Upper lobe of right lung (tissue), 1 donor: ENCODE measurements at regions not wholly inside any gene's neighbourhood (a gene's known extent, or its start where the extent isn't known, plus 50 kb on each side); places are given as distances from the start of the nearest gene placed in this dataset.

Experiments
- ATAC-seq: fragments of 200-7000 bp; cut with Tn5 transposase; one replicate; pipeline ENCODE4 v1.9.1; 2020; ENCODE audit warnings: mild to moderate bottlenecking, moderate library complexity
- DNase-seq: peaks from one replicate; pipeline ENCODE4 v3.0.0-alpha.2; 2020
- H3K27ac ChIP-seq: fragments of 200-600 bp; one replicate; pipeline ENCODE4 v1.8.0; 2022
- H3K27me3 ChIP-seq: fragments of 200-600 bp; one replicate; pipeline ENCODE4 v1.8.0; 2022; ENCODE audit warnings: mild to moderate bottlenecking
- H3K36me3 ChIP-seq: fragments of 200-600 bp; one replicate; pipeline ENCODE4 v1.8.0; 2022
- H3K4me1 ChIP-seq: fragments of 200-600 bp; one replicate; pipeline ENCODE4 v1.8.0; 2022
- H3K4me3 ChIP-seq: fragments of 200-600 bp; one replicate; pipeline ENCODE4 v1.8.0; 2022; ENCODE audit warnings: mild to moderate bottlenecking
- H3K9me3 ChIP-seq: fragments of 200-600 bp; one replicate; pipeline ENCODE4 v1.8.0; 2022
- CTCF ChIP-seq: fragments of 200-600 bp; IDR thresholded peaks from one replicate; pipeline ENCODE4 v1.8.0; 2022; ENCODE audit warnings: antibody characterized with exemption
- intact Hi-C: fragments of 100-400 bp; cut with DNase I; formaldehyde crosslinking; loops from one replicate; pipeline ENCODE4 v1.11.0; 2022
- donor health status: DM: no; HTN: yes; CAD: no; lungs with severe emphysema.

GRCh38 chr2:88250404-88250803, 80.3 kb downstream of the THNSL2 start:
- intact Hi-C loops, result no loop called here
- no peaks in the 10 kb centered on the region for H3K4me1 ChIP-seq
- no peak for ATAC-seq

GRCh38 chr2:88248280-88248828, 78.2 kb downstream of the THNSL2 start:
- Histone ChIP-seq H3K4me1 (no peaks in the 10 kb centered on the region), H3K36me3 (no peaks in the 10 kb centered on the region), H3K9me3 (no peaks in the 10 kb centered on the region), H3K4me3 (no peak overlapping the region), H3K27ac (no peak overlapping the region), H3K27me3 (no peaks in the 10 kb centered on the region)
- ATAC-seq, result peak; percentile 51
- DNase-seq, result no peak
- no peak for TF ChIP-seq CTCF
- intact Hi-C loops, result no loop called here

More at GRCh38 chr2:88250404-88250803, 80.3 kb downstream of the THNSL2 start:
- no peaks in the 10 kb centered on the region for H3K36me3 ChIP-seq
- no peak overlapping the region for H3K27ac ChIP-seq
- no peak overlapping the region for H3K4me3 ChIP-seq
- DNase-seq, result no peak
- no peak for TF ChIP-seq CTCF
- no peaks in the 10 kb centered on the region for H3K27me3 ChIP-seq
- no peaks in the 10 kb centered on the region for H3K9me3 ChIP-seq

GRCh38 chr2:88247531-88247930, 77.4 kb downstream of the THNSL2 start:
- Histone ChIP-seq H3K9me3 (no peaks in the 10 kb centered on the region), H3K36me3 (no peaks in the 10 kb centered on the region), H3K4me1 (no peaks in the 10 kb centered on the region), H3K27me3 (no peaks in the 10 kb centered on the region), H3K27ac (no peak overlapping the region), H3K4me3 (no peak overlapping the region)
- DNase-seq, result no peak
- intact Hi-C loops, result no loop called here
- TF ChIP-seq CTCF, result no peak
- ATAC-seq, result no peak

GRCh38 chr2:88245109-88245508, 75.0 kb downstream of the THNSL2 start:
- DNase-seq (no peak), ATAC-seq (no peak)
- no peaks in the 10 kb centered on the region for H3K27me3 ChIP-seq
- no peaks in the 10 kb centered on the region for H3K9me3 ChIP-seq
- no peaks in the 10 kb centered on the region for H3K4me1 ChIP-seq
- no peaks in the 10 kb centered on the region for H3K36me3 ChIP-seq
- H3K4me3 ChIP-seq, result no peak overlapping the region
- no peak overlapping the region for H3K27ac ChIP-seq
- intact Hi-C loops, result no loop called here
- TF ChIP-seq CTCF, result no peak

GRCh38 chr2:88239781-88240180, 69.6 kb downstream of the THNSL2 start:
- TF ChIP-seq CTCF, result no peak
- H3K27me3 ChIP-seq, result no peaks in the 10 kb centered on the region
- no peaks in the 10 kb centered on the region for H3K9me3 ChIP-seq
- no peaks in the 10 kb centered on the region for H3K4me1 ChIP-seq
- H3K27ac ChIP-seq, result no peak overlapping the region
- DNase-seq (no peak), ATAC-seq (no peak)
- intact Hi-C loops, result no loop called here
- no peaks in the 10 kb centered on the region for H3K36me3 ChIP-seq
- no peak overlapping the region for H3K4me3 ChIP-seq

- no peaks in the 10 kb centered on the region for H3K4me1 ChIP-seq
- no peak overlapping the region for H3K27ac ChIP-seq
- no peaks in the 10 kb centered on the region for H3K9me3 ChIP-seq
- ATAC-seq (no peak), DNase-seq (no peak)
- H3K36me3 ChIP-seq, result no peaks in the 10 kb centered on the region
- TF ChIP-seq CTCF, result no peak
- H3K27me3 ChIP-seq, result no peaks in the 10 kb centered on the region
- intact Hi-C loops, result no loop called here
- no peak overlapping the region for H3K4me3 ChIP-seq
Observed at GRCh38 chr2:88236666-88237065, 66.5 kb downstream of the THNSL2 start.
